HG02973 (cell line): ENCODE measurements at regions not wholly inside any gene's neighbourhood (a gene's known extent, or its start where the extent isn't known, plus 50 kb on each side); places are given as distances from the start of the nearest gene placed in this dataset.

Source experiments
- ATAC-seq: cut with Tn5 transposase; IDR thresholded peaks from one replicate; pipeline ENCODE4 v1.9.1; 2021; ENCODE audit warnings: moderate library complexity; ENCODE audit not compliant: unreplicated experiment

- ATAC-seq = no peak
These were observed 717.2 kb downstream of the NCAM2 start for GRCh38 chr21:21715266-21715969.

- no peak for ATAC-seq
These were observed 724.5 kb downstream of the NCAM2 start for GRCh38 chr21:21722731-21723130.

- no peak for ATAC-seq
These were observed 732.3 kb downstream of the NCAM2 start for GRCh38 chr21:21730512-21730911.

- no peak for ATAC-seq
These were observed 733.4 kb downstream of the NCAM2 start for GRCh38 chr21:21731626-21732025.

- no peak for ATAC-seq
These were observed 735.9 kb downstream of the NCAM2 start for GRCh38 chr21:21734088-21734487.

GRCh38 chr21:21737186-21737585 is 739.0 kb downstream of the NCAM2 start:
- no peak for ATAC-seq

GRCh38 chr21:21740207-21740606 is 742.0 kb downstream of the NCAM2 start:
- ATAC-seq = no peak

GRCh38 chr21:21750124-21750825 is 752.1 kb downstream of the NCAM2 start:
- ATAC-seq = no peak

GRCh38 chr21:21751286-21751685 is 753.1 kb downstream of the NCAM2 start:
- ATAC-seq = no peak

- ATAC-seq = no peak
These were observed 764.6 kb downstream of the NCAM2 start for GRCh38 chr21:21762855-21763254.

GRCh38 chr21:21764281-21764680 is 766.1 kb downstream of the NCAM2 start:
- no peak for ATAC-seq

GRCh38 chr21:21767276-21767675 is 769.1 kb downstream of the NCAM2 start:
- no peak for ATAC-seq

- ATAC-seq = no peak
These were observed 790.4 kb downstream of the NCAM2 start for GRCh38 chr21:21788591-21788990.

- ATAC-seq = no peak
These were observed 803.7 kb downstream of the NCAM2 start for GRCh38 chr21:21801921-21802320.

- ATAC-seq = no peak
These were observed 808.7 kb downstream of the NCAM2 start for GRCh38 chr21:21806711-21807597.

- no peak for ATAC-seq
These were observed 809.3 kb downstream of the NCAM2 start for GRCh38 chr21:21807598-21807903.

- ATAC-seq = no peak
These were observed 815.1 kb downstream of the NCAM2 start for GRCh38 chr21:21813289-21813688.

GRCh38 chr21:21813934-21814333 is 815.7 kb downstream of the NCAM2 start:
- ATAC-seq = no peak

GRCh38 chr21:21816778-21817177 is 818.6 kb downstream of the NCAM2 start:
- ATAC-seq = no peak

GRCh38 chr21:21818898-21819297 is 820.7 kb downstream of the NCAM2 start:
- no peak for ATAC-seq

GRCh38 chr21:21828130-21828529 is 829.9 kb downstream of the NCAM2 start:
- ATAC-seq = no peak

GRCh38 chr21:21831036-21831435 is 832.8 kb downstream of the NCAM2 start:
- ATAC-seq = no peak
